ENCODE measurements at regions not wholly inside any gene's neighbourhood (a gene's known extent, or its start where the extent isn't known, plus 50 kb on each side); places are given as distances from the start of the nearest gene placed in this dataset.
A peak's percentile ranks its signal among the peaks of the same experiment; 100 is the strongest.

DNA sequence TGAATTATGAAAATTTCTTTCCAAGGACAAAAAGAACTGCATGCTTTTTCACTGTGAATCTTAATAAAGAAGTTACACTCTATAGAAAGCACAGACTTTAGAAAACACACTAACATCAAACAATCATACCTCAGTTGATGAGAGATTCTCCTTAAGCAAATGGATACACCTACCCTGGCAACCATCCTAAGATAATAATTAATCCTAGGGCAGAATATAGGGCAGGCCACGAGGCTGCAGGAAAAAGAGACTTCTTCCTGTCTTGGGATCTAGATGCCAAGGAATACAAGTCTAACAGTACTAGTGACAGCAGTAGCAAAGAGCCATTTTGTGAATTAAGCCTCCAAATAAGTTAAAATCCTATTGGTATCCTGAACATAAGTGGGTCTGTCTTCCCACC, 395.4 kb downstream of the EFNA5 start:
- H3K9me1 ChIP-seq (replicated peaks; ENCODE audit: control insufficient read depth, extremely low read depth, insufficient read depth, low read length), result no peaks in the 10 kb centered on the region
- H2AFZ ChIP-seq (ENCODE audit: low read depth, low read length), result no peak overlapping the region
- ChIA-PET CTCF (interaction anchor here (1.6 kb wide), 1 partner anchor 11 kb away, joined by 4 read pairs; no protein-coding TSS in a partner anchor), POLR2A (no interaction called here)
- no peak overlapping the region for H3K4me3 ChIP-seq (replicated peaks in 1 of 3; ENCODE audit: insufficient read depth in 1 of 3, low read depth in 1 of 3, low read length in 3 of 3)
- H3K9me3 ChIP-seq (replicated peaks; ENCODE audit: control insufficient read depth, insufficient read depth, low read length), result no peaks in the 10 kb centered on the region
- H3K4me1 ChIP-seq (ENCODE audit: control insufficient read depth, extremely low read depth, insufficient read depth, low read length), result no peaks in the 10 kb centered on the region
- no peak overlapping the region for H3K9ac ChIP-seq (replicated peaks; ENCODE audit: extremely low read depth, insufficient read depth, low read length)
- no TSS peak for BruUV-seq (replicated peaks)
- intact Hi-C loops (cut with micrococcal nuclease), result no loop called here
- no peak for TF ChIP-seq POLR2A (IDR thresholded peaks at IDR 0.05; ENCODE audit: low read depth, low read length)
- TF ChIP-seq JUN (IDR thresholded peaks at IDR 0.05; ENCODE audit: borderline replicate concordance, insufficient read depth, insufficient read length, low read depth), result no peak
- TF ChIP-seq POLR2AphosphoS5 (IDR thresholded peaks at IDR 0.05; ENCODE audit: insufficient read depth, low read depth, low read length), result no peak
- TF ChIP-seq GATA2 (IDR thresholded peaks at IDR 0.05; ENCODE audit: insufficient read depth, insufficient read length, low read depth, low read length), result no peak
- TF ChIP-seq MYC (IDR thresholded peaks at IDR 0.05; ENCODE audit: low read depth, low read length), result no peak
- TF ChIP-seq, protein P1, sequence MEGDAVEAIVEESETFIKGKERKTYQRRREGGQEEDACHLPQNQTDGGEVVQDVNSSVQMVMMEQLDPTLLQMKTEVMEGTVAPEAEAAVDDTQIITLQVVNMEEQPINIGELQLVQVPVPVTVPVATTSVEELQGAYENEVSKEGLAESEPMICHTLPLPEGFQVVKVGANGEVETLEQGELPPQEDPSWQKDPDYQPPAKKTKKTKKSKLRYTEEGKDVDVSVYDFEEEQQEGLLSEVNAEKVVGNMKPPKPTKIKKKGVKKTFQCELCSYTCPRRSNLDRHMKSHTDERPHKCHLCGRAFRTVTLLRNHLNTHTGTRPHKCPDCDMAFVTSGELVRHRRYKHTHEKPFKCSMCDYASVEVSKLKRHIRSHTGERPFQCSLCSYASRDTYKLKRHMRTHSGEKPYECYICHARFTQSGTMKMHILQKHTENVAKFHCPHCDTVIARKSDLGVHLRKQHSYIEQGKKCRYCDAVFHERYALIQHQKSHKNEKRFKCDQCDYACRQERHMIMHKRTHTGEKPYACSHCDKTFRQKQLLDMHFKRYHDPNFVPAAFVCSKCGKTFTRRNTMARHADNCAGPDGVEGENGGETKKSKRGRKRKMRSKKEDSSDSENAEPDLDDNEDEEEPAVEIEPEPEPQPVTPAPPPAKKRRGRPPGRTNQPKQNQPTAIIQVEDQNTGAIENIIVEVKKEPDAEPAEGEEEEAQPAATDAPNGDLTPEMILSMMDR (IDR thresholded peaks at IDR 0.05; ENCODE audit: extremely low read depth in 1 of 2, insufficient read depth in 1 of 2, low read depth in 1 of 2, low read length in 2 of 2), result no peak
- no peak for TF ChIP-seq EZH2 (IDR thresholded peaks at IDR 0.05; ENCODE audit: borderline replicate concordance, low read depth, low read length, severe bottlenecking)
- TF ChIP-seq, protein P2, sequence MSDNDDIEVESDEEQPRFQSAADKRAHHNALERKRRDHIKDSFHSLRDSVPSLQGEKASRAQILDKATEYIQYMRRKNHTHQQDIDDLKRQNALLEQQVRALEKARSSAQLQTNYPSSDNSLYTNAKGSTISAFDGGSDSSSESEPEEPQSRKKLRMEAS (IDR thresholded peaks at IDR 0.05; ENCODE audit: insufficient read depth, insufficient read length), result no peak
- TF ChIP-seq FOS (IDR thresholded peaks at IDR 0.05; ENCODE audit: borderline replicate concordance, insufficient read depth, low read length), result no peak
- no peak overlapping the region for H3K4me2 ChIP-seq (ENCODE audit: insufficient read depth, low read length)
- DNase-seq (ENCODE audit: low read depth, low spot score) (peak; percentile 27), FAIRE-seq (no peak)
- dilution Hi-C loops (cut with MboI; ENCODE audit: extremely low pct_ligation_motif_present, low sequenced_read_pairs), result no loop called here
- no peaks in the 10 kb centered on the region for H3K36me3 ChIP-seq (ENCODE audit: control insufficient read depth in 2 of 2, extremely low read depth in 1 of 2, insufficient read depth in 2 of 2, low read length in 2 of 2)
- no peaks in the 10 kb centered on the region for H3K27me3 ChIP-seq (ENCODE audit: control insufficient read depth in 2 of 2, insufficient read depth in 2 of 2, low read length in 2 of 2)
- H4K20me1 ChIP-seq (replicated peaks; ENCODE audit: control insufficient read depth, extremely low read depth, insufficient read depth, low read length), result no peaks in the 10 kb centered on the region
- H3K27ac ChIP-seq (ENCODE audit: insufficient read depth, low read depth, low read length), result no peak overlapping the region
- H3K79me2 ChIP-seq (ENCODE audit: control insufficient read depth, insufficient read depth, low read length), result no peaks in the 10 kb centered on the region

Measured in endothelial cell of umbilical vein (primary cell).